ENCODE measurements at regions not wholly inside any gene's neighbourhood (a gene's known extent, or its start where the extent isn't known, plus 50 kb on each side); places are given as distances from the start of the nearest gene placed in this dataset.

DNA sequence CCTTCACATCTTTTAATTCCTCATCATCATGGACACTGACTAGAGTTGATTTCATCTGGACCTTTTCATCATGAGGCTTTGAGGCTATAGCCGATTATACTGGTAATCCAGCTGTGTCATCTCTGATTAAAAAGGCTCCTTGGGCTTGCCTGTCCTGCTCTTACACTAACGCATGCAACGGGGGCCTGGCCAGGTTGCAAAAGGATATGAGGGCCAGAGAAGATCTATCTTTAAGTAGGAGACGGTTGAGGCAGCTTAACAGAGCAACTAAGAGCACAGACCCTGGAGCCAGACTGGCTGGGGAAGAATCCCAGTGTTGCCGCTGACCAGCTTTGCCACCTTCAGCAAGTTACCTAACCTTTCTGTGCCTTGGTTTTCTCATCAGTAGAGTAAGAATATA is 211.5 kb downstream of the PTEN start:
- ATAC-seq (no peak), DNase-seq (no peak)
- intact Hi-C loops (cut with micrococcal nuclease): loop anchor here (5.0 kb wide), 1 partner anchor 213 kb away; the partner anchor contains the start of genes KLLN and PTEN
- no peaks in the 10 kb centered on the region for H3K9me3 ChIP-seq (ENCODE audit: control insufficient read depth, insufficient read depth, low read length)
- no peaks in the 10 kb centered on the region for H3K9me3 Mint-ChIP-seq
- TF ChIP-seq, protein P1, sequence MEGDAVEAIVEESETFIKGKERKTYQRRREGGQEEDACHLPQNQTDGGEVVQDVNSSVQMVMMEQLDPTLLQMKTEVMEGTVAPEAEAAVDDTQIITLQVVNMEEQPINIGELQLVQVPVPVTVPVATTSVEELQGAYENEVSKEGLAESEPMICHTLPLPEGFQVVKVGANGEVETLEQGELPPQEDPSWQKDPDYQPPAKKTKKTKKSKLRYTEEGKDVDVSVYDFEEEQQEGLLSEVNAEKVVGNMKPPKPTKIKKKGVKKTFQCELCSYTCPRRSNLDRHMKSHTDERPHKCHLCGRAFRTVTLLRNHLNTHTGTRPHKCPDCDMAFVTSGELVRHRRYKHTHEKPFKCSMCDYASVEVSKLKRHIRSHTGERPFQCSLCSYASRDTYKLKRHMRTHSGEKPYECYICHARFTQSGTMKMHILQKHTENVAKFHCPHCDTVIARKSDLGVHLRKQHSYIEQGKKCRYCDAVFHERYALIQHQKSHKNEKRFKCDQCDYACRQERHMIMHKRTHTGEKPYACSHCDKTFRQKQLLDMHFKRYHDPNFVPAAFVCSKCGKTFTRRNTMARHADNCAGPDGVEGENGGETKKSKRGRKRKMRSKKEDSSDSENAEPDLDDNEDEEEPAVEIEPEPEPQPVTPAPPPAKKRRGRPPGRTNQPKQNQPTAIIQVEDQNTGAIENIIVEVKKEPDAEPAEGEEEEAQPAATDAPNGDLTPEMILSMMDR (IDR thresholded peaks at IDR 0.05): no peak
- H3K4me3 Mint-ChIP-seq: no peak overlapping the region
- H3K27ac Mint-ChIP-seq: no peak overlapping the region
- H3K4me1 ChIP-seq (ENCODE audit: control insufficient read depth, insufficient read depth, low read length): peaks cover 22% of the 10 kb centered on the region
- no peaks in the 10 kb centered on the region for H3K36me3 ChIP-seq (ENCODE audit: control insufficient read depth, insufficient read depth, low read length)
- H3K27ac ChIP-seq (ENCODE audit: low read length): no peak overlapping the region
- H3K36me3 Mint-ChIP-seq: no peaks in the 10 kb centered on the region
- WGBS (ENCODE audit: insufficient coverage): over 99% methylated on average over 5 of the region's 5 CpGs
- no peak overlapping the region for H3K4me3 ChIP-seq (ENCODE audit: low read length)
- H3K27me3 ChIP-seq (ENCODE audit: control insufficient read depth, insufficient read depth, low read length): peaks cover 2% of the 10 kb centered on the region
- peaks cover 38 to 91% of the 10 kb centered on the region in 2 donors for H3K27me3 Mint-ChIP-seq (ENCODE audit: low read depth in 2 of 2)
- H3K4me1 Mint-ChIP-seq: peaks cover 38 to 47% of the 10 kb centered on the region in 2 donors

DNA sequence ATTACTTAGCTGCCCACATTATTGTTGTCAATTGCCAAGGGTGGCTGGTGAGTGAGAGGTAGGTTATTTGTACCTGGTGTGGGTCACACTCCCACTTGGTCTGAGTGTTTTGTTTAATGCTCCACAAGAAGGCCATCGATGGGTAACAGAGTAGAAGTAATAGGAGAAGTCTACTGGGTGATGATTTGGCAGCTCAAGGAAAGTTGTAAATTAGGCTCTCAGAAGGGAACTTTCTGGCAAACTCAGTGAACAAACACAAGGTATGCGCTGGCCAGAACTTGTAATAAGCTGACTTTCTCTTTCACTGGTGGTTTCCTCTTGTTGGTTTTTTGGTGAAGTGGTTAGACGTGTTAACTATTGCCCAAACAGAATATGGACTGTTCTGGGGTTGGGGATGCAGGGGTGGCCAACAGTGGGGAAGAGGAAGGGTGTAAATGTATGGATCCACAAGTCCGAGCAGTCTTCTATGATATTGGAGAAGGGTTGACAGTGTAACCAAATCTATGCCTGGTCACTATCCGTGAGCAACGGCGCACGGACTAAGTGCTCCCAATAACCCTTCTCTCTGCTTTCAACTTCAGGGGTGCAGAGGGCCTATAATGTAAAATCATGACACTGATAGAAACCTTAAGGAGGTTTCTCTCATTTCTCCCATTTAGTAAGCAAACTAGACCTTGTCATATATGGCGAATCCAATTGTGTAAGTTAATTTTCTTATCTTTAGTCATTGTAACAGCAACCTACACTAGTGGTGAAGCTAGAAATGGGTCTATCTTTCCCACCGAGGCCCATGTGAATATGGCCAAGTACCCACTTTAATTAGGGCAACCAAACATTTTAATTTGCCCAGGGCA is 212.8 kb downstream of the PTEN start:
- WGBS (ENCODE audit: insufficient coverage): 50% methylated on average over 9 of the region's 10 CpGs
- Histone ChIP-seq H3K9me3 (ENCODE audit: control insufficient read depth, insufficient read depth, low read length) (no peaks in the 10 kb centered on the region), H3K27ac (ENCODE audit: low read length) (no peak overlapping the region), H3K4me1 (ENCODE audit: control insufficient read depth, insufficient read depth, low read length) (peaks cover 22% of the 10 kb centered on the region), H3K4me3 (ENCODE audit: low read length) (no peak overlapping the region), H3K27me3 (ENCODE audit: control insufficient read depth, insufficient read depth, low read length) (peaks cover 2% of the 10 kb centered on the region), H3K36me3 (ENCODE audit: control insufficient read depth, insufficient read depth, low read length) (no peaks in the 10 kb centered on the region)
- Mint-ChIP-seq H3K36me3 (no peaks in the 10 kb centered on the region), H3K27me3 (ENCODE audit: low read depth in 2 of 2) (peaks cover 35 to 91% of the 10 kb centered on the region in 2 donors), H3K27ac (peak overlapping the region in 1 of 2 donors; percentile 65), H3K4me3 (peak overlapping the region; percentile 69), H3K4me1 (peaks cover 44 to 57% of the 10 kb centered on the region in 2 donors), H3K9me3 (no peaks in the 10 kb centered on the region)
- TF ChIP-seq, protein P1 (IDR thresholded peaks at IDR 0.05): no peak
- ATAC-seq (peak; percentile 71 to 91 (median 84)), DNase-seq (peak in 1 of 2 donors; percentile 23)
- intact Hi-C loops (cut with micrococcal nuclease): loop anchor here (2.0 to 5.0 kb wide), 2 partner anchors 15 to 214 kb away; partner anchors contain the start of genes KLLN and PTEN

DNA sequence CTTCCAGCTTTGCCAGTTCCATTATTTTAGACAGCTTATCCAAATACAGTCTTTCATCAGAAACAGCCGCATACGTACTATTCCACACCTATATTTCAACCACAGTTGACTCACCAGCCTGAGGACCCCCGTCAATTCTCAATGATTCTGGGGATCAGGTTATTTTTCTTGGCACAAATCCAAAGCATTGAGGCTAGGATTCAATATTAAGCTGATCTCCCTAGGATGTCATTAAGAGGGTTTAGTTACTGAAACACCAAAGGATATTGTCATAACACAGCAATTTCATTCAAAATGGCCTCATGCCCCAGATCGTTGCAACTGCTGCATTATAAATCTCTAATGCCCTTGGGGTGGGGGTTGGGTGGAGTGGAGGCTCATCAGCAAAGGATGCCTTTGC is 214.6 kb downstream of the PTEN start:
- Mint-ChIP-seq H3K36me3 (no peaks in the 10 kb centered on the region), H3K4me1 (peaks cover 47 to 59% of the 10 kb centered on the region in 2 donors), H3K9me3 (no peaks in the 10 kb centered on the region), H3K4me3 (no peak overlapping the region), H3K27me3 (ENCODE audit: low read depth in 2 of 2) (peaks cover 35 to 76% of the 10 kb centered on the region in 2 donors), H3K27ac (no peak overlapping the region)
- DNase-seq (no peak), ATAC-seq (no peak)
- Histone ChIP-seq H3K4me3 (ENCODE audit: low read length) (no peak overlapping the region), H3K27me3 (ENCODE audit: control insufficient read depth, insufficient read depth, low read length) (peaks cover 2% of the 10 kb centered on the region), H3K4me1 (ENCODE audit: control insufficient read depth, insufficient read depth, low read length) (peaks cover 22% of the 10 kb centered on the region), H3K9me3 (ENCODE audit: control insufficient read depth, insufficient read depth, low read length) (no peaks in the 10 kb centered on the region), H3K36me3 (ENCODE audit: control insufficient read depth, insufficient read depth, low read length) (no peaks in the 10 kb centered on the region), H3K27ac (ENCODE audit: low read length) (no peak overlapping the region)
- TF ChIP-seq, protein P1 (IDR thresholded peaks at IDR 0.05): no peak
- intact Hi-C loops (cut with micrococcal nuclease): loop anchor here (2.0 to 5.0 kb wide), 2 partner anchors 13 to 216 kb away; partner anchors contain the start of genes KLLN and PTEN
- 96% methylated on average over 4 of the region's 4 CpGs for WGBS (ENCODE audit: insufficient coverage)

Measured in natural killer cell (primary cell).